HG03060 (cell line): ENCODE measurements at regions not wholly inside any gene's neighbourhood (a gene's known extent, or its start where the extent isn't known, plus 50 kb on each side); places are given as distances from the start of the nearest gene placed in this dataset.
"Not testable (repeated sequence)": the region's sequence is repeated elsewhere in the genome, so short reads cannot be mapped to it uniquely, and the experiment has no call there.

Experiments used
- ATAC-seq: cut with Tn5 transposase; IDR thresholded peaks from one replicate; pipeline ENCODE4 v1.9.1; 2021; ENCODE audit warnings: low read depth, moderate number of reproducible peaks; ENCODE audit not compliant: unreplicated experiment

DNA sequence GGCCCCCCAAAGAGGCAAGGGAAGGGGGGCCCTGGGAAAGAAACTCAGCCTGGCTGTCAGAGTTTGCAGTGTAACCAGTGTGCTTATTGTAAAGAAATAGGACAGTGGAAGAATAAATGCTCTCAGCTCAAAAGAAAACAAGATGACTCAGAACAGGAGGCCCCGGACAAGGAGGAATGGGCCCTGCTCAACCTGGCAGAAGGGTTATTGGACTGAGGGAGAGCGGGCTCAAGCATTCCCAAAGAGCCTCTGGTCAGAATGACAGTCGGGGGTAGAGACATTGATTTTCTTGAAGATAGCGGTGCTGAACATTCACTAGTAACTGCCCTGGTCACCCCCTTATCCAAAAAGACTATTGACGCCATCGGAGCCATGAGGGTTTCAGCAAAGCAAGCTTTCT lies 100.4 kb upstream of the OSBPL11 start:
- ATAC-seq = no peak

DNA sequence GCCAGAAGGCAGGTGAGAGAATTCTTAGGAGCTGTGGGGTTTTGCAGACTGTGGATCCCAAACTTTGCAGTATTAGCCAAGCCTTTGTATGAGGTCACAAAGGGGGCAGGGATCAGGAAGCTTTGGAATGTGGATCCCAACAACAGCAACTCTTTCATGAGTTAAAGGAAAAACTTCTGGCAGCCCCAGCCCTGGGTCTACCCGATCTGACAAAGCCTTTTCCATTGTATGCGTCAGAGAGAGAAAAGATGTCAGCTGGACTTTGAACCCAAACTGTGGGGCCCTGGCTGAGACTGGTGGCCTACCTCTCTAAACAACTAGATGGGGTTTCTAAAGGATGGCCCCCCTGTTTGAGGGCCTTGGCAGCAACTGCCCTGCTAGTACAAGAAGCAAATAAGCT lies 101.8 kb upstream of the OSBPL11 start:
- ATAC-seq = not testable (repeated sequence)

DNA sequence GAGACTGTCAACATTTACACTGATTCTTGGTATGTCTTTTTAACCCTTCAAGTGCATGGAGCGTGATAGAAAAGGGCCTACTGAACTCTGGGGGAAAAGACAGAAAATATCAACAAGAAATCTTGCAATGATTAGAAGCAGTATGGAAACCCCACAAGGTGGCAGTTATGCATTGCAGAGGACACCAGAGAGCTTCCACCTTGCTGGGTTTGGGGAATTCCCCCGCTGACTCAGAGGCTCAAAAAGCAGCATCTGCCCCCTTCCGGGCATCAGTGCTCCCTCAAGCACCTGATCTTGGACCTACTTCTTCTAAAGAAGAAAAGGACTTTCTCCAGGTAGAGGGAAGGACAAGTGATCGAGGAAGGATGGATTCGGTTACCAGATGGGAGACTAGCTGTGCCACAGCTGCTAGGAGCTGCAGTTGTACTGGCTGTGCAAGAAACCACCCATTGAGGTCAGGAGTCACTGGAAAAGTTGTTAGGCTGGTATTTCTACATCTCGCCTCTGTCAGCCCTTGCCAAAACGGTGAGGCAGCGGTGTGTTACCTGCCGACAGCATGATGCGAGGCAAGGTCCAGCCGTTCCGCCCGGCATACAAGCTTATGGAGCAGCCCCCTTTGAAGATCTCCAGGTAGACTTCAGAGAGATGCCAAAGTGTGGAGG lies 102.8 kb upstream of the OSBPL11 start:
- ATAC-seq = not testable (repeated sequence)

DNA sequence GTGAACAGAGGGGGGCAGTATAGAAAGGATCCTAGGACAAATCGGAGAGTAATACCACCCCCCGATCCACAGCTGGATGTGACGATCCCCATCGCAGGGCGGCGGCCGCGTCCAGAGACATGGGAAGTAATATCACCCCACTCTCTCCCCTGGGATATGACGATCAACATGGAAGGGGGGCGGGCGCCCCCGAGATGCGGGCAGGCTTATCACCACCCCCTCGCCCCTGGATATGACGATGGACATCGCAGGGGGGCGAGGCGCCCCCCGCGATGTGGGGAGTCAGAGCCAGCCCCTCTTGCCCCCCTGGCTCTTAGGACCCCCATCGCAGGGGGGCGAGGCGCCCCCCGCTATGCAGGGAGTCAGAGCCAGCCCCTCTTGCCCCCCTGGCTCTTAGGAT lies 120.4 kb upstream of the OSBPL11 start:
- no peak for ATAC-seq

DNA sequence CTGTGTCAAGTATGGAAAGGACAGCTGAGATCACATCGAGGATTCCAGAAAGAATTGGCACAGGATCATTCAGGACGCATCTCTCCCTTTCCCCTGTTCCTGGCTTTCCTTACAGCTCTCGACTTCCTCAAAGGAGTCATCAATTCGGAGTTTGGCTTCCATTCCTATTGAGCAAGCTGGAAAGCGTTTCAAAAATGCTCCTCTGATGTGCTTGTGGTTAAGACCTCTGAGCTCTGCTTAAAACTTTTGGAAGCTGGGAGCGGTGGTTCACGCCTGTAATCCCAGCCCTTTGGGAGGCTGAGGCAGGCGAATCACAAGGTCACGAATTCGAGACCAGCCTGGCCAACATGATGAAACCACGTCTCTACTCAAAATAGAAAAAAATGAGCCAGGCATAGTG lies 136.9 kb upstream of the OSBPL11 start:
- ATAC-seq = not testable (repeated sequence)

DNA sequence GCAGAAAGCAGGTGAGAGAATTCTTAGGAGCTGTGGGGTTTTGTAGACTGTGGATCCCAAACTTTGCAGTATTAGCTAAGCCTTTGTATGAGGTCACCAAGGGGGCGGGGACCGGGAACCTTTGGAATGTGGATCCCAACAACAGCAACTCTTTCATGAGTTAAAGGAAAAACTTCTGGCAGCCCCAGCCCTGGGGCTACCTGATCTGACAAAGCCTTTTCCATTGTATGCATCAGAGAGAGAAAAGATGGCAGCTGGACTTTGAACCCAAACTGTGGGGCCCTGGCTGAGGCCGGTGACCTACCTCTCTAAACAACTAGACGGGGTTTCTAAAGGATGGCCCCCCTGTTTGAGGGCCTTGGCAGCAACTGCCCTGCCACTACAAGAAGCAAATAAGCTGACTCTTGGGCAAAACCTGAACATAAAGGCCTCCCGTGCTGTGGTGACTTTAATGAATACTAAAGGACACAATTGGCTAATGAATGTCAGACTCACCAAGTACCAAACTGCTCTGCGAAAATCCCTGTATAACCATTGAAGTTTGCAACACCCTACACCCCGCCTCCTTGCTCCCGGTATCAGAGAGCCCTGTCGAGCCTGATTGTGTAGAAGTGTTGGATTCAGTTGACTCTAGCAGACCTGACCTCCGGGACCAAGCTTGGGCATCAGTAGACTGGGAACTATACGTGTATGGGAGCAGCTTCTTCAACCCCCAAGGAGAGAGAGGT lies 146.9 kb upstream of the OSBPL11 start:
- not testable (repeated sequence) for ATAC-seq

DNA sequence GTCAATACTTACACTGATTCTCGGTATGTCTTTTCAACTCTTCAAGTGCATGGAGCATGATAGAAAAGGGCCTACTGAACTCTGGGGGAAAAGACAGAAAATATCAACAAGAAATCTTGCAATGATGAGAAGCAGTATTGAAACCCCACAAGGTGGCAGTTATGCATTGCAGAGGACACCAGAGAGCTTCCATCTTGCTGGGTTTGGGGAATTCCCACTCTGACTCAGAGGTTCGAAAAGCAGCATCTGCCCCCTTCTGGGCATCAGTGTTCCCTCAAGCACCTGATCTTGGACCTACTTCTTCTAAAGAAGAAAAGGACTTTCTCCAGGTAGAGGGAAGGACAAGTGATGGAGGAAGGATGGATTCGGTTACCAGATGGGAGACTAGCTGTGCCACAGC lies 147.5 kb upstream of the OSBPL11 start:
- not testable (repeated sequence) for ATAC-seq

DNA sequence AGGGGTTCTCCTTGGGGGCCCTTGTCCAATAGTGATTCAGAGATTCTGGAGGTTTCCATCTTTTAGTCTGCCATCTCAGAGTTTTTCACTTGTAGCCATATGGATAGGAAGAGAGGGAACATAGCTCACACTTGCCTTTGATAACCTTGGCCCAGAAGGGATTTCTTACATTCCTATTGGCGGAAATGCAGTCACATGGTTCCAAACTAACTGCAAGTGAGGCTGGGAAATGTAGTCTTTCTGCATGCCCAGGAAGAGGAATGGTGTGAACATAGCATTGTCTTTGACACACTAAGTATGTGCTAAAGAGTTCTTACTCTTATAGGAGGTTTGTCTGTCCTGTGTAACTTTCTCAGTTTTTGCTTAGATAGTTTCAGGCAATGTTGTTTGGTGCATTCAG lies 161.8 kb upstream of the OSBPL11 start:
- not testable (repeated sequence) for ATAC-seq

DNA sequence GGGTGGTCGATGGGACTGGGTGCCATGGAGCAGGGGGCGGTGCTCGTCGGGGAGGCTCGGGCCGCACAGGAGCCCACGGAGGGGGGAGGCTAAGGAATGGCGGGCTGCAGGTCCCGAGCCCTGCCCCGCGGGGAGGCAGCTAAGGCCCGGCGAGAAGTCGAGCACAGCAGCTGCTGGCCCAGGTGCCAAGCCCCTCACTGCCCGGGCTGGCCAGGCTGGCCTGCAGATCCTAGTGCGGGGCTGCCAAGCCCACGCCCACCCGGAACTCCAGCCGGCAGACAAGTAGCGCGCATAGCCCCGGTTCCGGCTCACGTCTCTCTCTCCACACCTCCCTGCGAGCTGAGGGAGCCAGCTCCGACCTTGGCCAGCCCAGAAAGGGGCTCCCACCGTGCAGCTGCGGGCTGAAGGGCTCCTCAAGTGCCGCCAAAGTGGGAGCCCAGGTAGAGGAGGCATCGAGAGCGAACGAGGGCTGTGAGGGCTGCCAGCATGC lies 163.4 kb upstream of the OSBPL11 start:
- not testable (repeated sequence) for ATAC-seq

DNA sequence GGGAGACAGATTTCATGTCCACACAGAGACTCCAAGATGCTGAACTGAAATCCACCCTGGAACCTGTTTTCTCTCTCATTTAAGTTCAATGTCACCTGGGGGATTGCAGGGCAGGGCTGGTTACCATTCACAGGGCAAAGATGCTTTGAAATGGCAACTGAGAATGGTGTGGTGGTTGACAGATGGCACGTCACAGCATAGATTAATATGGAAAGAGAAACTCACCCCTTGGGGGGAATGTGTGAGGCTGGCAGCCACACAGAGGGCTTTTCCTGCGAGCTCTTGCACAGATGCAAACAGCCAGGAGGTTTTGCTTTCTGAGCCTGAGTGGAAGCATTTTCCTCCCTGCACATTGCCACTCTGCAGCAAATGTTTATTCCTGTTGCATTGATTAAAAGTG lies 167.3 kb upstream of the OSBPL11 start:
- ATAC-seq = not testable (repeated sequence)

DNA sequence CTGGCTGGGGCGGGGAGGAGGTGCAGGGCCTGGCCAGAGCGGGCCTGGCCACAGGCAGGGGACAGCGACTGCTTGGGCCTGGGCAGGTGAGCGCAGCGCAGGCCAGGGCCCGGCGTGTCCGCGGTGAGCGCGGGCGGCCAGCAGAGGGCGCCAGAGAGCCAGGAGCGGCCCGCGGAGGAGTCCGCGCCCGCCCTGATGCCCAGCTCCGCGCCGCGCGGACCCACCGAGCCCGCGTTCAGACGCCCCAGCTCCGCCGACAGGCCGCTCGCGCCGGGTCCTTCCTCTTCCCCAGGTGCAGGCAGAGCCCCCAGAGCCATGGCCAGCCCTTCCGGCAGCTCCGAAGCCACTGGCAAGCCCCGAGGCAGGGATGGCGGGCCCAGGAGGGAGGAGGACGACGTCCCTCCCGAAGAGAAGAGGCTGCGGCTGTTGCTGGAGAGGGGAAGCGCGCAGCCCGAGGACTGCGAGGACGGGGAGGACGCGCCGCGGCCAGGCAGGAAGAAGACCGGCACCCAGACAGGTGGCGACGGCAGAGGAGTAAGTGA lies 171.1 kb upstream of the OSBPL11 start:
- not testable (repeated sequence) for ATAC-seq

DNA sequence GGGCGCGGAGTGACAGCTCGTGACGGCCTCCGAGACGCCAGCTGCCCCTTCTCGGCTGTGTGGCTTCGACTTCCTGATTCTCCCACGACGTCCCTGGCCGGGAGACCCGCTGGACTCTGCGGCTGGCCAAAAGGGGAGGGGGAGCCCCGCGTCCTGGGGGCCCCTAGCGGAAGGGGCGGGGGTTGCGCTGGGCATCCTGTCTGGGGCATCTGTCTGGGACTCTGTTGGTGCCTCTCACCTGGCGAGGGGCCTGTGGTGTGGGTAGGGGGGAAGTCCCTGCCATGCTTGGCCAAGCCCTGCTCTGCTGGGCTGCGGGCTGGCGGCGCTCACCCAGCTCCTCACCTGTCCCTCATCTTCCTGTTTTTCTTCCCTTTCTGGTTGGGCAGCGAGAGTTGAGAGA lies 171.6 kb upstream of the OSBPL11 start:
- not testable (repeated sequence) for ATAC-seq

DNA sequence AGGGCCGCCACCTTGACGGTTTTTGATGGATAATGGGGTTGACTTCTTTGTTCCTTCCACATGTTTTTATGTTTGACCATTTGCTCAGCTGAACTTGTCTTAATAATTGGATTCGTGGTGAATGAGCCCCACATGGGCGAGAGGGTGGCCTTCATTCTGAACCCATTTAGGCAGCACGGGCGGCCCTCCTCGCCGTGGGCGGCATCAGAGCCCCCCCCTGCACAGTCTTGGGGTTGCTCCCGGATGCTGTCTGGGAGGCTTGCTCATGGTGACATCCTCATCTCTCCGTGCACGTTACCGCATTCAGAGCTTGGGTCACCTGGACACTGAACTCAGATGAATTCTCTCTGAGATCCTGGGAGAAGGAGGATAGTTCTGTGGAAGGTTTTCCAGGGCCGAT lies 172.3 kb upstream of the OSBPL11 start:
- ATAC-seq = no peak

DNA sequence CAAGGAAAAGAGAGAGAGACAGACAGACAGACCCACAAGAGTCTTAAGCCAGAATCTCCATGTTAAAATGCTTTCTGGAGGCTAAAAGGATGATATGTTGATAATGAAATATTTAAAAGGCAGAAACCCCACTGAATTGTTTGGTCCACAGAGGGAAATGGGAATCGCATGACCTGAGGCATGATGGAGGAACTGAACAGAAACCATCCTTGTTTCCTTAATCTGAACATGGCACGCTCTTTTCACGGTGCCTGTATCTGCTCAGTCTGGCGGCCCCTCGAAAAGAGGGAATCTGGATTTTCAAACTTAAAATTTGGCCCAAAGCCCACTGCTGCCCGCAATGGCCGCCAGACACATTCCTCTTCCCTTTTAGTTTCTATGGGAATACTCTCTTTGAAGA lies 173.5 kb upstream of the OSBPL11 start:
- not testable (repeated sequence) for ATAC-seq

DNA sequence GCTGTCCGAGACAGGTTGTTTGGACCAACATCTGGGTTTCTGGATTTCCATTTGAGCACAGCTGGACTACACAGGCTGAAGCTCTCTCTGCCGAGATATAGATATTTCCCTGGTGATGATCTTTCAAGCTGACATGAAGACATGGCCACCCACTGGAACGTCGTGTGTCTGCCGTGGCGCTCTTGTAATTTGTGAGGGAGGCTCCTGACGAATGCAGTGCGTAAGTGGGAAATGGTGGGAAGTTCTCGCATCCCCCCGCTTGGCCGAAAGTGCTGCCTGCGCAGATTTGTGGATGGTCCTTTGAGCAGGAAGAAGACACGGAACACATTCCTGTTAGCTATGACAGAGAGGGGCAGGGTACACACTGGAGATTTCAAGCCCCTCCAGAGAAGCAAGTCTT lies 176.2 kb upstream of the OSBPL11 start:
- ATAC-seq = not testable (repeated sequence)

DNA sequence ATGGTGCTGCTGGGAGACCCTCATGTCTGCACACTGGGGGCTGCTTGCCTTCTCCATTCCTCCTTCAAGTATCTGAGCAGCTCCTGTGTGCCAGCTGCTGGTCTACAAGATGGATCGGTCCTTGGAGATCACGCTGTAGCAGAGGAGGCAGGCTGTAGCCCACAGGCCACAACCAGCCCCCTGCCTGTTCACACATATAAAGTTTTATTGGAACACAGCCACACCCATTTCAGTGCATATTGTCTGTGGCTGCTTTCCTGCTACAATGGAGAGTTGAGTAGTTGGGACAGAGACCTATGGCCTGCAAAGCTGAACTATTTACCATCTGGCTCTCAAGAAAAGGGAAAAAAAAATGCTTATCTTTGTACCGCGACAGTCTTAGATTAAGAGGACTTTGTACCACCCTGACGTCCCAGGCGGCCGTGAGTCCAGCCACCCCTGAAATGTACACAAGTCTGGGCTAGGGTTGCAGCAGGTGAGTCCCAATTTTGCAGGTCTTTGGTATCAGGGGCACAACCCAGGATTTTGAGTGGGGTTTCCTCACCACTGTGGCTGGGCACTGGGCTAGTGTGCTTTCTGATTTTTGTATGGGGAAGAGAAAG lies 179.2 kb upstream of the OSBPL11 start:
- ATAC-seq = not testable (repeated sequence)

DNA sequence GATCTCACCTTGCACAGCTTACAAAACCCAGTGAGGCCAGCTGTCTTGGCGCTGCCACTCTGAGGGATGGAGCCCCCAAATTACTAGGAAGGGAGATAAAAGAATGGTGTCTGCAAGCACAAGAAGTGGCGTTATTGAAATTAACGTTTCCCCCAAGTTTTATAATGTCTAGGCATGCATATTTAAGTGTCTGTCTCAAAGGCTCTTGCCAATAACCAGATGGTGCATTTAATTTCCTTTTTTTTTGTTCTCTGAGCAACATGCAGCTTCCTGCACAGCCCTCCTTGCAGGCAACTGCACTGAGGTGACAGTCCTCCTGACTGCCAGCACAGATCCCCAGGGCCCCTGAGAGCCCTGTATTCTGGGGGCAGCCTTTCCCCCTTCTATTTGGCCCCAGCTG lies 179.8 kb upstream of the OSBPL11 start:
- ATAC-seq = not testable (repeated sequence)

DNA sequence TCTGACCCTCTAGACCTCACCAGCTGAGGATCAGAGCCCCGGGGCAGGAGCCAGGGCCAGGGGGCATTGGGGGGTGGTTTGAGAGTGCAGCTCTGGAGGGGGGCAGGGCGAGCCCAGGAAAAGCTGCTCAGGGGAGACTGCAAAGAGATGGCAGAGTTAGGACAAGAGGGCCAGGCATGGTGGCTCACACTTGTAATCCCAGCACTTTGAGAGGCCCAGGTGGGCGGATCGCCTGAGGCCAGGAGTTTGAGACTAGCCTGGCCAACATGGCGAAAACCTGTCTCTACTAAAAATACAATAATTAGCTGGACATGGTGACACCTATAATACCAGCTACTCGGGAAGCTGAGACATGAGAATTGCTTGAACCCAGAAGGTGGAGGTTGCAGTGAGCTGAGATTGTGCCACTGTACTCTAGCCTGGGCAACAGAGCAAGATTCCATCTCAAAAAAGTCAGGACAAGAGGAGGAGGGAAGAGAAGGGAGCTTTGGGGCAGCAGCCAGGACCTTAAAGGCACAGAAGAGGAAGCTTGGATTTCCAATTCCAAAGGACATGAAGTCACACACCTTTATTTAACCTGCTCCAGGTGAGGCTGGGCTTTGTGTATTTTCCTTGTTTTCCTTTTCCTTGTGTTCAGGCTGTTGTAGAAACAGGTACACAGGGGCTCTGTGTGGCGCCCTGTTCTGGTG lies 180.5 kb upstream of the OSBPL11 start:
- not testable (repeated sequence) for ATAC-seq

DNA sequence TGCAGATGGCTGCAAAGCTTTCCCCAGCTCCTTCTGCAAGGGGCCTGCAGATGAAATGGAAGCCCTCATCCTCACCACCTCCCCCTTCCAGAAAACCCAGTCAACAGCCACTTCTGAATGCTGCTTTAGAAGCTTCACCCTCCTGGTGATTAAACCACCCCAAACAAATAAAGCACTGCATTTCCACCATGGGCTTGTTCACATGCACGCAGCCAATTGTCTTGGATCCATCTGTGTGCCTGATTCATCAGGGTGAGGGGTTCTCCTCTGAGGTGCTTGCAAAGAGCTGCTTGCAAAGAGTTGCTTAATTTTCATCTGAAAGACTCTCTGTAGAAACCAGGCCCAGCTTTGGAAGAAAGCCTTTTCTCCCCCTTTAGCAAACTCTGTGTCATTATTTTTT lies 184.0 kb upstream of the OSBPL11 start:
- not testable (repeated sequence) for ATAC-seq

DNA sequence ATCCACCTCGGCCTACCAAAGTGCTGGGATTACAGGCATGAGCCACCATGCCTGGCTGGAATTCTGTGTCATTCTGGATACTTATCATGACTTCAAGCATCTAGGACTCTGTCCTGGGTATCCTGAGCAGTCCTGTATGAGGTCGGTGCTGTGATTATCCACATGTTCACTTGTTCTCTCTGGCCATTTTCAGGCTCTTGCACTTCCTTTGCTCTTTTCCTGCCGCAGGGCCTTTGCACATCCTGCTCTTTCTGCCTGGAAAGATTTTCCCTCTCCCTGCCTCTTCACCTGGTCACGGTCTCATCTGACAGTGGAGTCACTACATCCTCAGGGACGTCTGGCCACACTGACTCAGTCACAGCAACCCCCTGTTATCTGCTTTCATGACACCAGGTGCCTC lies 184.6 kb upstream of the OSBPL11 start:
- ATAC-seq = not testable (repeated sequence)

DNA sequence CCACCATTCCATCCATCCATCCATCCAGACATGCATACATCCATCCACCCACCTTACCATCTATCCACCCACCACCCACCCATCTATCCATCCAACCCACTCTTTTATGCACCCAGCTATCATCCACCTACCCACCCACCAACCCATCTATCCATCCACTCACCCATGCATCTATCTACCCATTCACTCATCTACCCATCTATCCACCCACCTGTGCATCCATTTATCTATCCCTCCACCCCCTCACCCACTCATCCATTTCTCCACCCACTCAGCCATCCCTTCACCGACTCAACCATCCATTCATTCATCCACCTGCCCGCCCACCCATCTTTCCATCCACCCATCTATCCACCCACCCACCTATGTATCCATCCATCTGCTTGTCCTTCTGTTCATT lies 186.4 kb upstream of the OSBPL11 start:
- ATAC-seq = not testable (repeated sequence)
